Coronary artery (tissue), 2 donors: ENCODE measurements at regions not wholly inside any gene's neighbourhood (a gene's known extent, or its start where the extent isn't known, plus 50 kb on each side); places are given as distances from the start of the nearest gene placed in this dataset.
"Not testable (repeated sequence)": the region's sequence is repeated elsewhere in the genome, so short reads cannot be mapped to it uniquely, and the experiment has no call there.

Source experiments
- DNase-seq: peaks from one replicate; pipeline ENCODE4 v3.0.0-alpha.2; 2017; ENCODE audit warnings: low spot score
- H3K27ac ChIP-seq, 2 donors: fragments of 200-600 bp; sonication (generic); one replicate each; pipeline ENCODE4 v1.5.1; 2016 to 2019
- H3K4me3 ChIP-seq: fragments of 200-600 bp; sonication (generic); 2 replicates; pipeline ENCODE4 v1.5.1; 2016; ENCODE audit warnings: mild to moderate bottlenecking, moderate library complexity
- TF ChIP-seq, protein P1 (sequence below): fragments of 200-600 bp; sonication (generic); IDR thresholded peaks from one replicate; pipeline ENCODE4 v1.5.1; 2019; ENCODE audit warnings: antibody characterized with exemption

DNA sequence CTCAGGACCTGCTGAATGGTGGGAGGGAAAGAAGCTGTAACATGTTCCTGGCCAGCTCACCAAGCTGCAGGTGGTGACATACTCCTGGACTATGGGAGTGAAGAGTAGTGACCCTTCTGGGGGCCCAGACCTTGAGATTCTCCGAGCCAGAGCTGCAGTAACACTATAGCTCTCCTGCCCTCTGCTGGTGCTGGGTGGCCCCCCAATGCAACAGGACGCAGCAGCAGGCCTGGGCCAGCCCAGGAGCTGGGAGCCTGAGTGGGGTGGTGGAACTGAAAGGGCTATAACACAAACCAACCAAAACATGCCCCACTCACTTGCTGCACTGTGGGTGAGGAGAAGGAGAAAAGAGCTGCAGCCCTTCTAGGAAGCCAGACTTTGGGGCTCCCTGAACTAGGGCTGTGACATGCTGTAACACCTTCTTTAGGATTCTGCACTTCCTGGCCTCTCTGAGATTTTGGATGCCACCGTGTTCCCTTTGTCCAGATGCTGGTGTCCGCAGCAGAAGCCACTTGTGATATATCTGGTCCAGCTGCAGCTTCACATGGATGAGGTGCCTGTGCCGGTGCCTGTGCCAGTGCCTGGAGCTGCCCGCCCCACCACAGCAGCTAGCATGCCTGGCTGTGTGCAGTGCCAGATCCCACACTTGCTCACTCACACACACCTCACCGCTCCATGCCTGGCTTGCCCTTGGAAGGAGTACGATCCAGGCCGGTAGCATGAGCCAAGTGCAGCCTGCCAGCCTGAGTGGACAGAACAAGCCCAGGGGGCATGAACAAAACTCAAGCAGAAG lies 636.8 kb upstream of the KCNMB2 start:
- TF ChIP-seq, protein P1, sequence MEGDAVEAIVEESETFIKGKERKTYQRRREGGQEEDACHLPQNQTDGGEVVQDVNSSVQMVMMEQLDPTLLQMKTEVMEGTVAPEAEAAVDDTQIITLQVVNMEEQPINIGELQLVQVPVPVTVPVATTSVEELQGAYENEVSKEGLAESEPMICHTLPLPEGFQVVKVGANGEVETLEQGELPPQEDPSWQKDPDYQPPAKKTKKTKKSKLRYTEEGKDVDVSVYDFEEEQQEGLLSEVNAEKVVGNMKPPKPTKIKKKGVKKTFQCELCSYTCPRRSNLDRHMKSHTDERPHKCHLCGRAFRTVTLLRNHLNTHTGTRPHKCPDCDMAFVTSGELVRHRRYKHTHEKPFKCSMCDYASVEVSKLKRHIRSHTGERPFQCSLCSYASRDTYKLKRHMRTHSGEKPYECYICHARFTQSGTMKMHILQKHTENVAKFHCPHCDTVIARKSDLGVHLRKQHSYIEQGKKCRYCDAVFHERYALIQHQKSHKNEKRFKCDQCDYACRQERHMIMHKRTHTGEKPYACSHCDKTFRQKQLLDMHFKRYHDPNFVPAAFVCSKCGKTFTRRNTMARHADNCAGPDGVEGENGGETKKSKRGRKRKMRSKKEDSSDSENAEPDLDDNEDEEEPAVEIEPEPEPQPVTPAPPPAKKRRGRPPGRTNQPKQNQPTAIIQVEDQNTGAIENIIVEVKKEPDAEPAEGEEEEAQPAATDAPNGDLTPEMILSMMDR = no peak

DNA sequence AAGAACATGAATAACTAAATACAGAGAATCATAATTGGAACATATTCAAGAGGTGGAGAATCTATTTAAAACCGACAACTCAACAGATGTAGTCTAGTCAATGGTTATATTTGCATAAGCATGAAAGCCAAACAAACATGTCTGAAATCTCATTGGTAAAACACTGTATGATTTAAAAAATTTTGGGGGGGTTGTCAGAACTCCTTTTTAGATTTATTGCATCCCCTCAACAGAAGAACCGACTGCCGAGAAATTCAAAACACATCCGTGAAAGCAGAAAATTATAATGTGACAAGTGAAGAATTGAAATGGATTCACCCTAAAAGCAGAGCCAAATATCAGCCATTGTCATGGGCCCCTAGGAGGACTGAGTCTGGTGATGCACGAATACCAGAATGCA lies 633.4 kb upstream of the KCNMB2 start:
- DNase-seq = no peak
- TF ChIP-seq, protein P1 = no peak
- Histone ChIP-seq H3K4me3 (no peak overlapping the region), H3K27ac (peak overlapping the region in 1 of 2 donors; percentile 56)

More for the DNA sequence above, 636.8 kb upstream of the KCNMB2 start:
- no peak for DNase-seq
- Histone ChIP-seq H3K27ac (no peak overlapping the region), H3K4me3 (no peak overlapping the region)

DNA sequence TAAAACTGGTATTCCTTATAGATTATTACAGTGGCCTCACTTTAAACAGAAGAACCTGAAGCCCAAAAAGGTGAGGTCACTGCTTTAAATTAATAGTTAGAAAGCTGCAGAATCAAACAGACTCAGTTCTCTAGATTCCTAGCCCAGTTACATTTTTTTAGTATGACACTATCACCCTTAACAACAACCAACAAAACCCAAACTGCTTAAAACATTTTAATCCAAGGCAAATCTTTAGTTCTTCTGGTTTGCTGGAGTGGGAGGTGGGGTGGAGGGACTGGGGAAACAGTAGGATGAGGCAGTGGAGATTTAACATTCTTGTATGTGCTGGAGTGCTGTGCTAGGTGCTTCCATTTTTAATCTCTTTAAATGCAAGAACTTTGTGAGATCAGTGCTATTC lies 631.6 kb upstream of the KCNMB2 start:
- DNase-seq = no peak
- H3K27ac ChIP-seq = peak overlapping the region; percentile 8 to 86
- TF ChIP-seq, protein P1 = no peak
- no peak overlapping the region for H3K4me3 ChIP-seq

DNA sequence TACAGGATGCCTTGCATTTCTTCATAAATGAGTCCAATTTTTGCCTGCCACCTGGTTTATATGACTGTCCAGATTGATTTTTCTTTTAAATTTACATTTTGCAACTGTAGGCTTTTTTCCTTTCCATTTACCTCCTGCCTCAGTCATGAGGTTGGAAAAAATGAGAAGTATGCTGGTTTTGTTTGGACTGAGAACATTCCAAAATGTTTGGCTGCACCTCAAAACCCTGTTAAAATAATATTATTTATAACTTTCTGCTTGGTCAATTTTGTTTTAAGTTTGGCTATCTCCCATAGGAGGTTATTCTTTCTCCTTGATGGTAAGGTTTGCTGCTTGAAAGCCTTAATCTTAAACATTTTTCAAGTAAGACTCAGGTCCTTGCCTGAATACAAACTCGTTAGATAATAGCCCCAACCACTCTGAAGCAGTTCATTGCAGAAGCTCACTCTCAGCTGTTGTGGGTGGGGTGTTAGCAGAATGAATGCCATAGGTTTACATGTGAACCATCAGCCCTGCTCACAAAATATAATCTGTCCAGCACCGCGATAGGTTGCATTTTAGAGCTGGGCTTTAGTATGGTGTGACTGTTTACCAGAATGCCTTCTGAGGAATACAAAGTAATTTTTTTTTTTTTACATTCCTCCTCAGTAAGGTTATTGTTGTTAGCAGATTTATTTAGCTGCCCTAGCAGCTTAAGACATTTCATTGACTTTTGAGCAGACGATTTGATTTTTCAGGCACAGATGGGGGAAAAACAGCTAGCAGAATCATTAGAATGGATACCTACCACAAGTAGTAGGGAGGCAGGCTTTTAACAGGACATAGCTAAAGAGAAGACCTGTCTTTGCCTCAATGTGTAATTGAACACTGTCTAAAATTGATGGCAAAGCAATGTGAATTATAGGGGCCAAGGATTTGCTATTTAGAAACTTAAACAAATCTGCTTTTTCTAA lies 630.8 kb upstream of the KCNMB2 start:
- DNase-seq = no peak
- TF ChIP-seq, protein P1 = no peak
- peak overlapping the region; percentile 8 to 86 for H3K27ac ChIP-seq

DNA sequence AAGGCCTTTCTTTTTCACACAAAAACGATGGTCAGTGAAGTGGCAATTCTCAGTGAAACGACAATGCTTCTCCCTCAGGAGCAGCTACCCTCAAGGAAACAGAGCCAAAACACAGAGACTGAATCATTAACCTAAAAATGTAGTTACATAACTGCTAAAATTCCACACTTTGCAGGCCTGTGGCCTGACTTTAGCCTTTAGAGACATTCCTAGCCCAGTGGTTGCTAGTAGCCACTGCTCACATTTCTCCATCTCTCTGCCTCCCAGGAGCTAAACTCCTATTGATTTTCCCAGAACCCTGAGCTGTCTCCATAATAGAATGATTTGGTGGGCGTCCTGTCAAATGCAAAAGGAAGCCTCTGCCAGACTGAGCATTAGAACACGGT lies 630.1 kb upstream of the KCNMB2 start:
- TF ChIP-seq, protein P1 = no peak
- DNase-seq = no peak
- peak overlapping the region; percentile 8 to 83 for H3K27ac ChIP-seq
- no peak overlapping the region for H3K4me3 ChIP-seq

More for the DNA sequence above, 630.8 kb upstream of the KCNMB2 start:
- no peak overlapping the region for H3K4me3 ChIP-seq

DNA sequence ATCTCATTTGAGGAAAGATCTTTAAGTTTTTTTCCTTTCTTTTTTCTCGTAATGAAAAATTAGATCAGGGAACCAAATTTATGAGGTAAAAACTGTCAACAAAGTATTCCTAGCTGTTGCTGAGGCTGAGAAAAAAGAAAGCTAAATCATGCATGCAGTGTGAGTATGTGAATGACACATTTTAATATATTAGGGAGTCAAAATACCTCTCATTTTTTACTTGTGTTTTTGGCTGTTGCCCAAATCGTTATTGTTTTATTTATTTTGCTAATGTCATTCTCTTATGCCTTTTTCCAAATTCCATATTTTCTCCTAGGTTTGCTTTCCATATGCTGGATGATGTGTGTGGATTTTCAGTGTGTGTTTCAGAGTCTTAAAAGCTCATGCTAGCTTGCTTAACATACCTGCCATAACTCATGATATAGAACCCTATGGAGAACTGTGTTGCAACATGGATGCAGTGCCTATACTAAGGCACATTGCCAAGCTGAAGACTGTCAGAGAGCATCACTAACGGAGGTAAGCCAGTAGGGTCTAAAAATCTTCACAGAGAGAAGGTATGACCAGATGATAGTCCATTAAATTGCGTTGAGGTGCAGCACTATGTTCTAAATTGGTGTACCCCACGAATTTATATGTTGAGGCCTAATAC lies 629.5 kb upstream of the KCNMB2 start:
- DNase-seq = no peak
- H3K27ac ChIP-seq = peak overlapping the region; percentile 8 to 83
- TF ChIP-seq, protein P1 = no peak
- no peak overlapping the region for H3K4me3 ChIP-seq

DNA sequence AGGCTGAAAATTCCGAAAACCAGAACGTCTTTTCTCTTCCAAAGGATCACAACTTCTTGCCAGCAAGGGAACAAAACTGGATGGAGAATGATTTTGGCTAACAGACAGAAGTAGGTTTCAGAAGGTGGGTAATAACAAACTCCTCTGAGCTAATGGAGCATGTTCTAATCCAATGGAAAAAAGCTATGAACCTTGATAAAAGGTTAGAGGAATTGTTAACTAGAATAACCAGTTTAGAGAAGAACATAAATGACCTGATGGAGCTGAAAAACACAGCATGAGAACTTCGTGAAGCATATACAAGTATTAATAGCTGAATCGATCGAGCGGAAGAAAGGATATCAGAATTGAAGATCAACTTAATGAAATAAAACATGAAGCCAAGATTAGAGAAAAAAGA lies 626.7 kb upstream of the KCNMB2 start:
- not testable (repeated sequence) for H3K27ac ChIP-seq, H3K4me3 ChIP-seq, DNase-seq
